H9 (cell line): ENCODE measurements at regions not wholly inside any gene's neighbourhood (a gene's known extent, or its start where the extent isn't known, plus 50 kb on each side); places are given as distances from the start of the nearest gene placed in this dataset.

Experiments
- DNase-seq: peaks from one replicate; pipeline ENCODE4 v3.0.0-alpha.2; 2017
- H2AFZ ChIP-seq: one replicate; pipeline ENCODE4 v1.6.1; 2013; ENCODE audit warnings: mild to moderate bottlenecking, low read length, control low read depth, moderate library complexity
- H2AK5ac ChIP-seq: 2 replicates; pipeline ENCODE4 v1.6.1; 2013; ENCODE audit warnings: low read length, control low read depth, mixed read lengths; ENCODE audit not compliant: insufficient read length
- H2BK120ac ChIP-seq: one replicate; pipeline ENCODE4 v1.6.1; 2013; ENCODE audit warnings: low read depth, mild to moderate bottlenecking, low read length, control low read depth, inconsistent platforms; ENCODE audit not compliant: poor library complexity, severe bottlenecking
- H2BK12ac ChIP-seq: 2 replicates; pipeline ENCODE4 v1.6.1; 2013; ENCODE audit warnings: low read length, control low read depth, mixed read lengths, low read depth; ENCODE audit not compliant: insufficient read length
- H2BK15ac ChIP-seq: 2 replicates; pipeline ENCODE4 v1.6.1; 2013; ENCODE audit warnings: low read depth, low read length, control low read depth
- H2BK20ac ChIP-seq: one replicate; pipeline ENCODE4 v1.6.1; 2013; ENCODE audit warnings: low read depth, mild to moderate bottlenecking, low read length, control low read depth, inconsistent platforms; ENCODE audit not compliant: poor library complexity, severe bottlenecking
- H2BK5ac ChIP-seq: 2 replicates; pipeline ENCODE4 v1.6.1; 2013; ENCODE audit warnings: low read length, control low read depth, mixed read lengths; ENCODE audit not compliant: insufficient read length
- H3K14ac ChIP-seq: 2 replicates; pipeline ENCODE4 v1.6.1; 2013; ENCODE audit warnings: low read length, control low read depth; ENCODE audit not compliant: insufficient read depth
- H3K18ac ChIP-seq: 2 replicates; pipeline ENCODE4 v1.6.1; 2013; ENCODE audit warnings: low read depth, mild to moderate bottlenecking, mixed read lengths, low read length, control low read depth; ENCODE audit not compliant: insufficient read length
- H3K23ac ChIP-seq: 2 replicates; pipeline ENCODE4 v1.6.1; 2013; ENCODE audit warnings: low read length, control low read depth, mixed read lengths, low read depth; ENCODE audit not compliant: insufficient read length
- H3K23me2 ChIP-seq: 2 replicates; pipeline ENCODE4 v1.6.1; 2013; ENCODE audit warnings: low read depth, mild to moderate bottlenecking, mixed read lengths, low read length, control low read depth; ENCODE audit not compliant: insufficient read length, poor library complexity, severe bottlenecking
- H3K27ac ChIP-seq: 2 replicates; pipeline ENCODE4 v1.5.1; 2013; ENCODE audit warnings: low read length, control low read depth, mixed read lengths, low read depth; ENCODE audit not compliant: insufficient read length
- H3K27me3 ChIP-seq: 2 replicates; pipeline ENCODE4 v1.6.1; 2013; ENCODE audit warnings: low read length, control low read depth, inconsistent platforms; ENCODE audit not compliant: insufficient read depth
- H3K4ac ChIP-seq: 2 replicates; pipeline ENCODE4 v1.6.1; 2013; ENCODE audit warnings: low read depth, mild to moderate bottlenecking, control low read depth, inconsistent platforms, low read length, moderate library complexity
- H3K4me1 ChIP-seq: 2 replicates; pipeline ENCODE4 v1.6.1; 2013; ENCODE audit warnings: low read length, control low read depth, inconsistent platforms; ENCODE audit not compliant: insufficient read depth
- H3K4me2 ChIP-seq: 2 replicates; pipeline ENCODE4 v1.6.1; 2013; ENCODE audit warnings: low read length, control low read depth, mixed read lengths; ENCODE audit not compliant: insufficient read length, insufficient read depth
- H3K56ac ChIP-seq: 2 replicates; pipeline ENCODE4 v1.6.1; 2013; ENCODE audit warnings: low read depth, mild to moderate bottlenecking, mixed read lengths, low read length, control low read depth; ENCODE audit not compliant: insufficient read length
- H3K79me1 ChIP-seq: 2 replicates; pipeline ENCODE4 v1.6.1; 2013; ENCODE audit warnings: low read depth, mild to moderate bottlenecking, moderate library complexity, low read length, control low read depth, inconsistent platforms; ENCODE audit not compliant: insufficient read depth, poor library complexity, severe bottlenecking
- H3K79me2 ChIP-seq: 2 replicates; pipeline ENCODE4 v1.6.1; 2013; ENCODE audit warnings: low read length, control low read depth, inconsistent platforms; ENCODE audit not compliant: insufficient read depth
- H3K9ac ChIP-seq: 2 replicates; pipeline ENCODE4 v1.6.1; 2013; ENCODE audit warnings: low read length, control low read depth, mixed read lengths; ENCODE audit not compliant: insufficient read length; ENCODE audit errors: extremely low read depth
- H3K9me3 ChIP-seq: one replicate; pipeline ENCODE4 v1.6.1; 2013; ENCODE audit warnings: low read depth, low read length, inconsistent platforms; ENCODE audit not compliant: control insufficient read depth
- H3T11ph ChIP-seq: one replicate; pipeline ENCODE4 v1.6.1; 2013; ENCODE audit warnings: mild to moderate bottlenecking, low read length, control low read depth, inconsistent platforms
- H4K20me1 ChIP-seq: one replicate; pipeline ENCODE4 v1.6.1; 2013; ENCODE audit not compliant: control insufficient read depth, insufficient read length, insufficient read depth
- H4K5ac ChIP-seq: 2 replicates; pipeline ENCODE4 v1.6.1; 2013; ENCODE audit warnings: low read depth, mild to moderate bottlenecking, mixed read lengths, low read length, control low read depth; ENCODE audit not compliant: insufficient read length
- H4K8ac ChIP-seq: replicated peaks from 2 replicates; pipeline ENCODE4 v1.6.1; 2013; ENCODE audit warnings: low read length, control low read depth, mixed read lengths, low read depth; ENCODE audit not compliant: insufficient read length
- H4K91ac ChIP-seq: 2 replicates; pipeline ENCODE4 v1.6.1; 2013; ENCODE audit warnings: low read depth, mild to moderate bottlenecking, moderate library complexity, mixed read lengths, low read length, control low read depth; ENCODE audit not compliant: insufficient read length
- H3K27ac Mint-ChIP-seq, 3 experiments: 2 replicates in 2 of 3; 3 replicates in 1 of 3; pipeline ENCODE4 v1.8.0; 2020 to 2021; ENCODE audit warnings: mixed read lengths in 3 of 3, mild to moderate bottlenecking in 1 of 3, moderate library complexity in 1 of 3
- H3K27me3 Mint-ChIP-seq: 2 replicates; pipeline ENCODE4 v1.8.0; 2021; ENCODE audit warnings: low read depth, mild to moderate bottlenecking, moderate library complexity, mixed read lengths
- H3K36me3 Mint-ChIP-seq, 3 experiments: 2 replicates in 2 of 3; 3 replicates in 1 of 3; pipeline ENCODE4 v1.8.0; 2020 to 2021; ENCODE audit warnings: low read depth in 3 of 3, mixed read lengths in 3 of 3; ENCODE audit not compliant: insufficient read depth in 1 of 3
- H3K4me1 Mint-ChIP-seq, 2 experiments: 2 replicates each; pipeline ENCODE4 v1.8.0; 2020; ENCODE audit warnings: mixed read lengths in 2 of 2
- H3K4me3 Mint-ChIP-seq, 2 experiments: 2 replicates in 1 of 2; 3 replicates in 1 of 2; pipeline ENCODE4 v1.8.0; 2020 to 2021; ENCODE audit warnings: mild to moderate bottlenecking in 2 of 2, mixed read lengths in 2 of 2, moderate library complexity in 1 of 2
- H3K9me3 Mint-ChIP-seq, 2 experiments: 2 replicates in 1 of 2; 3 replicates in 1 of 2; pipeline ENCODE4 v1.8.0; 2020; ENCODE audit warnings: mild to moderate bottlenecking in 2 of 2, mixed read lengths in 2 of 2, moderate library complexity in 1 of 2
- CTCF ChIP-seq: fragments of 200-600 bp; sonication (generic); conservative IDR thresholded peaks from 3 replicates; pipeline ENCODE4 v1.8.0; 2021; ENCODE audit warnings: antibody characterized with exemption, mild to moderate bottlenecking
- WGBS: extraction: QIAGEN DNeasy Blood & Tissue Kit; methylation state at CpG from one replicate; pipeline ENCODE4 v1.1.7; 2013; ENCODE audit warnings: missing lambda C conversion rate, low lambda C conversion rate, mixed read lengths; ENCODE audit not compliant: insufficient read length; ENCODE audit errors: extremely low coverage; 5-methylcytosine and 5-hydroxymethylcytosine counted together

- Mint-ChIP-seq H3K36me3 (no peaks in the 10 kb centered on the region), H3K4me3 (no peak overlapping the region), H3K27me3 (peaks cover 6% of the 10 kb centered on the region), H3K9me3 (no peaks in the 10 kb centered on the region), H3K27ac (no peak overlapping the region), H3K4me1 (peaks cover 6 to 12% of the 10 kb centered on the region in 2 experiments)
- Histone ChIP-seq H3T11ph (no peak overlapping the region), H3K4ac (no peak overlapping the region), H3K23me2 (no peaks in the 10 kb centered on the region), H3K14ac (no peak overlapping the region), H2BK12ac (no peak overlapping the region), H4K20me1 (no peaks in the 10 kb centered on the region), H3K4me1 (no peaks in the 10 kb centered on the region), H2BK5ac (no peak overlapping the region), H3K4me2 (no peak overlapping the region), H3K23ac (peak overlapping the region; percentile 62), H3K9ac (no peak overlapping the region), H2BK20ac (no peak overlapping the region), H3K56ac (no peak overlapping the region), H3K79me1 (no peaks in the 10 kb centered on the region), H4K8ac (no peak overlapping the region), H2AFZ (peak overlapping the region; percentile 35), H2BK120ac (no peak overlapping the region), H3K9me3 (no peaks in the 10 kb centered on the region), H3K79me2 (no peaks in the 10 kb centered on the region), H3K27ac (no peak overlapping the region), H4K5ac (no peak overlapping the region), H2AK5ac (no peak overlapping the region), H3K27me3 (no peaks in the 10 kb centered on the region), H3K18ac (no peak overlapping the region), H4K91ac (no peak overlapping the region), H2BK15ac (no peak overlapping the region)
- no CpG with 5 or more reads among the region's 3 CpGs for WGBS
- no peak for DNase-seq
- no peak for TF ChIP-seq CTCF
Measured at GRCh38 chr5:77900691-77901090, 124.6 kb upstream of the TBCA start.
